CD14-positive monocyte (primary cell): ENCODE measurements at regions not wholly inside any gene's neighbourhood (a gene's known extent, or its start where the extent isn't known, plus 50 kb on each side); places are given as distances from the start of the nearest gene placed in this dataset.

ENCODE experiments used
- DNase-seq, 3 donors: peaks; one replicate each; pipeline ENCODE4 v3.0.0-alpha.2; 2011 to 2022
- H2AFZ ChIP-seq: 2 replicates; pipeline ENCODE4 v1.6.0; 2012; ENCODE audit warnings: mild to moderate bottlenecking, low read depth, low read length, inconsistent platforms; ENCODE audit not compliant: insufficient read depth, poor library complexity, severe bottlenecking
- H3K27ac ChIP-seq, 2 donors: 1 replicate in 1 of 2; 2 replicates in 1 of 2; pipeline ENCODE4 v1.5.1; 2012 to 2013; ENCODE audit warnings: low read length in 2 of 2, control low read depth in 1 of 2, inconsistent platforms in 1 of 2, low read depth in 1 of 2, mild to moderate bottlenecking in 1 of 2
- H3K27me3 ChIP-seq, 2 donors: one replicate each; pipeline versions ENCODE4 v1.6.0 to v1.6.1; 2011 to 2013; ENCODE audit warnings: low read length in 2 of 2; ENCODE audit not compliant: control insufficient read depth in 2 of 2, insufficient read depth in 2 of 2
- H3K36me3 ChIP-seq, 2 donors: replicated peaks in 1 of 2; 1 replicate in 1 of 2; 2 replicates in 1 of 2; pipeline versions ENCODE4 v1.5.1 to v1.6.1; 2012 to 2013; ENCODE audit warnings: low read length in 2 of 2, control low read depth in 1 of 2, inconsistent platforms in 1 of 2, mild to moderate bottlenecking in 1 of 2; ENCODE audit not compliant: insufficient read depth in 2 of 2, control insufficient read depth in 1 of 2
- H3K4me1 ChIP-seq, 2 donors: 1 replicate in 1 of 2; 2 replicates in 1 of 2; pipeline versions ENCODE4 v1.5.1 to v1.6.1; 2012 to 2013; ENCODE audit warnings: low read length in 2 of 2, control low read depth in 1 of 2, inconsistent platforms in 1 of 2, mild to moderate bottlenecking in 1 of 2, moderate library complexity in 1 of 2; ENCODE audit not compliant: insufficient read depth in 2 of 2, control insufficient read depth in 1 of 2
- H3K4me2 ChIP-seq: replicated peaks from 2 replicates; pipeline ENCODE3; 2012; ENCODE audit warnings: low read length, moderate library complexity, mild to moderate bottlenecking; ENCODE audit not compliant: poor library complexity, severe bottlenecking; ENCODE audit errors: extremely low read depth
- H3K4me3 ChIP-seq, 3 experiments: fragments of 200-600 bp in 1 of 3; sonication (generic) in 1 of 3; replicated peaks in 1 of 3; 1 replicate in 2 of 3; 2 replicates in 1 of 3; pipeline ENCODE4 v1.5.1; 2011 to 2013; ENCODE audit warnings: low read length in 3 of 3, mild to moderate bottlenecking in 3 of 3, control low read depth in 2 of 3, low read depth in 2 of 3, inconsistent platforms in 1 of 3, moderate library complexity in 1 of 3
- H3K79me2 ChIP-seq: 2 replicates; pipeline ENCODE4 v1.6.0; 2012; ENCODE audit warnings: mild to moderate bottlenecking, control low read depth, inconsistent platforms, low read length, moderate library complexity; ENCODE audit not compliant: insufficient read depth
- H3K9ac ChIP-seq: 2 replicates; pipeline ENCODE4 v1.6.0; 2017; ENCODE audit warnings: low read length, mild to moderate bottlenecking; ENCODE audit not compliant: insufficient read depth, poor library complexity, severe bottlenecking
- H3K9me3 ChIP-seq, 2 donors: replicated peaks in 1 of 2; 1 replicate in 1 of 2; 2 replicates in 1 of 2; pipeline versions ENCODE4 v1.5.1 to v1.6.1; 2012 to 2013; ENCODE audit warnings: low read length in 2 of 2, control low read depth in 1 of 2; ENCODE audit not compliant: control insufficient read depth in 1 of 2, insufficient read depth in 1 of 2
- H4K20me1 ChIP-seq: 2 replicates; pipeline ENCODE4 v1.6.0; 2012; ENCODE audit warnings: mild to moderate bottlenecking, low read length, control low read depth, moderate library complexity; ENCODE audit not compliant: insufficient read depth
- H3K27ac Mint-ChIP-seq, 7 donors: one replicate each; pipeline ENCODE4 v1.8.0; 2020; ENCODE audit warnings: mild to moderate bottlenecking in 7 of 7, mixed read lengths in 7 of 7, moderate library complexity in 6 of 7, inconsistent platforms in 2 of 7
- H3K27me3 Mint-ChIP-seq, 3 donors: one replicate each; pipeline ENCODE4 v1.8.0; 2021 to 2022; ENCODE audit warnings: low read depth in 3 of 3, mild to moderate bottlenecking in 3 of 3, mixed read lengths in 3 of 3, moderate library complexity in 3 of 3, inconsistent platforms in 1 of 3
- H3K36me3 Mint-ChIP-seq, 2 donors: one replicate each; pipeline ENCODE4 v1.8.0; 2020; ENCODE audit warnings: mixed read lengths in 2 of 2, inconsistent platforms in 1 of 2, mild to moderate bottlenecking in 1 of 2
- H3K4me1 Mint-ChIP-seq: one replicate; pipeline ENCODE4 v1.8.0; 2020; ENCODE audit warnings: mild to moderate bottlenecking, mixed read lengths
- H3K4me3 Mint-ChIP-seq, 2 donors: one replicate each; pipeline ENCODE4 v1.8.0; 2020; ENCODE audit warnings: mild to moderate bottlenecking in 2 of 2, mixed read lengths in 2 of 2, moderate library complexity in 1 of 2
- H3K9me3 Mint-ChIP-seq, 7 donors: one replicate each; pipeline ENCODE4 v1.8.0; 2020 to 2022; ENCODE audit warnings: mixed read lengths in 7 of 7, mild to moderate bottlenecking in 6 of 7, moderate library complexity in 6 of 7, inconsistent platforms in 2 of 7
- CTCF ChIP-seq: fragments of 200-600 bp; IDR thresholded peaks from one replicate; pipeline ENCODE4 v1.8.0; 2022; ENCODE audit warnings: antibody characterized with exemption, mild to moderate bottlenecking
- WGBS: methylation state at CpG from one replicate; pipeline ENCODE4 v1.1.5; 2013; ENCODE audit warnings: missing lambda C conversion rate; ENCODE audit not compliant: insufficient coverage; 5-methylcytosine and 5-hydroxymethylcytosine counted together
- intact Hi-C, 2 donors: fragments of 100-400 bp; cut with micrococcal nuclease; formaldehyde crosslinking; loops; one replicate each; pipeline versions ENCODE4 v1.15.0 to v1.15.1; 2023

GRCh38 chr2:12493031-12493513 is 223.7 kb upstream of the TRIB2 start:
- peaks cover 39% of the 10 kb centered on the region for H3K4me1 Mint-ChIP-seq

GRCh38 chr2:12495247-12495868 is 221.4 kb upstream of the TRIB2 start:
- no peaks in the 10 kb centered on the region for H3K36me3 Mint-ChIP-seq
- no peak overlapping the region for H3K4me3 Mint-ChIP-seq
- no peaks in the 10 kb centered on the region for H3K27me3 ChIP-seq
- H3K9ac ChIP-seq, result no peak overlapping the region
- H3K27ac ChIP-seq, result no peak overlapping the region
- no peaks in the 10 kb centered on the region for H3K9me3 Mint-ChIP-seq
- WGBS, result 100% methylated on average over 3 of the region's 7 CpGs
- no peak overlapping the region for H2AFZ ChIP-seq
- peak in 2 of 3 donors; percentile 28 to 74 for DNase-seq
- peaks cover 41% of the 10 kb centered on the region for H3K4me1 Mint-ChIP-seq
- H3K4me3 ChIP-seq, result no peak overlapping the region
- no peaks in the 10 kb centered on the region for H3K9me3 ChIP-seq
- peaks cover 13 to 21% of the 10 kb centered on the region in 2 donors for H3K4me1 ChIP-seq
- no peak for TF ChIP-seq CTCF
- no peaks in the 10 kb centered on the region for H3K36me3 ChIP-seq
- H4K20me1 ChIP-seq, result no peaks in the 10 kb centered on the region
- H3K27ac Mint-ChIP-seq, result no peak overlapping the region
- H3K4me2 ChIP-seq, result no peak overlapping the region
- intact Hi-C loops, result no loop called here
- no peaks in the 10 kb centered on the region for H3K79me2 ChIP-seq
- peaks cover 0 to 2% (median 2%) of the 10 kb centered on the region in 3 donors for H3K27me3 Mint-ChIP-seq

More at GRCh38 chr2:12493031-12493513, 223.7 kb upstream of the TRIB2 start:
- Mint-ChIP-seq H3K36me3 (no peaks in the 10 kb centered on the region), H3K9me3 (no peaks in the 10 kb centered on the region), H3K4me3 (no peak overlapping the region), H3K27ac (peak overlapping the region; percentile 66 to 91 (median 89)), H3K27me3 (peaks cover 0 to 3% (median 0%) of the 10 kb centered on the region in 3 donors)
- Histone ChIP-seq H4K20me1 (no peaks in the 10 kb centered on the region), H3K4me2 (peak overlapping the region; percentile 9), H3K4me1 (peaks cover 24 to 26% of the 10 kb centered on the region in 2 donors), H3K9me3 (no peaks in the 10 kb centered on the region), H3K27ac (peak overlapping the region; percentile 60 to 77), H3K79me2 (no peaks in the 10 kb centered on the region), H3K27me3 (no peaks in the 10 kb centered on the region), H3K9ac (no peak overlapping the region), H2AFZ (peak overlapping the region; percentile 31), H3K4me3 (no peak overlapping the region), H3K36me3 (no peaks in the 10 kb centered on the region)
- 82% methylated on average over 2 of the region's 9 CpGs for WGBS
- peak; percentile 84 to 91 (median 85) for DNase-seq
- intact Hi-C loops, result no loop called here
- TF ChIP-seq CTCF, result no peak
